Muscle layer of duodenum (tissue), 2 donors: ENCODE measurements at regions not wholly inside any gene's neighbourhood (a gene's known extent, or its start where the extent isn't known, plus 50 kb on each side); places are given as distances from the start of the nearest gene placed in this dataset.
"Not testable (repeated sequence)": the region's sequence is repeated elsewhere in the genome, so short reads cannot be mapped to it uniquely, and the experiment has no call there.

Source experiments
- H3K27ac ChIP-seq: one replicate; pipeline ENCODE4 v1.7.0; 2013; ENCODE audit warnings: mild to moderate bottlenecking, low read length
- H3K27me3 ChIP-seq: one replicate; pipeline ENCODE4 v1.7.0; 2013; ENCODE audit warnings: low read depth, mild to moderate bottlenecking, control low read depth, low read length
- H3K36me3 ChIP-seq, 2 donors: one replicate each; pipeline ENCODE4 v1.7.0; 2013; ENCODE audit warnings: low read length in 2 of 2, control low read depth in 1 of 2, mild to moderate bottlenecking in 1 of 2; ENCODE audit not compliant: insufficient read depth in 2 of 2, control insufficient read depth in 1 of 2
- H3K4me1 ChIP-seq, 2 donors: one replicate each; pipeline ENCODE4 v1.7.0; 2013; ENCODE audit warnings: low read length in 2 of 2, mild to moderate bottlenecking in 2 of 2, control low read depth in 1 of 2, moderate library complexity in 1 of 2; ENCODE audit not compliant: insufficient read depth in 2 of 2, control insufficient read depth in 1 of 2
- H3K4me3 ChIP-seq, 2 donors: one replicate each; pipeline ENCODE4 v1.7.0; 2013; ENCODE audit warnings: low read length in 2 of 2, low read depth in 1 of 2, mild to moderate bottlenecking in 1 of 2
- H3K9me3 ChIP-seq, 2 donors: one replicate each; pipeline ENCODE4 v1.7.0; 2013; ENCODE audit warnings: low read length in 2 of 2, control low read depth in 1 of 2, mild to moderate bottlenecking in 1 of 2; ENCODE audit not compliant: control insufficient read depth in 1 of 2
- donor health status: healthy.

GRCh38 chr18:40274618-40275196 is 1680.3 kb upstream of the PIK3C3 start:
- Histone ChIP-seq H3K27ac (no peak overlapping the region), H3K9me3 (no peaks in the 10 kb centered on the region), H3K4me1 (peaks cover 0 to 3% of the 10 kb centered on the region in 2 donors), H3K36me3 (no peaks in the 10 kb centered on the region), H3K27me3 (no peaks in the 10 kb centered on the region), H3K4me3 (no peak overlapping the region)

GRCh38 chr18:40272630-40273231 is 1682.3 kb upstream of the PIK3C3 start:
- Histone ChIP-seq H3K4me1 (peaks cover 0 to 3% of the 10 kb centered on the region in 2 donors), H3K27me3 (no peaks in the 10 kb centered on the region), H3K4me3 (no peak overlapping the region), H3K36me3 (no peaks in the 10 kb centered on the region), H3K27ac (no peak overlapping the region), H3K9me3 (no peaks in the 10 kb centered on the region)

DNA sequence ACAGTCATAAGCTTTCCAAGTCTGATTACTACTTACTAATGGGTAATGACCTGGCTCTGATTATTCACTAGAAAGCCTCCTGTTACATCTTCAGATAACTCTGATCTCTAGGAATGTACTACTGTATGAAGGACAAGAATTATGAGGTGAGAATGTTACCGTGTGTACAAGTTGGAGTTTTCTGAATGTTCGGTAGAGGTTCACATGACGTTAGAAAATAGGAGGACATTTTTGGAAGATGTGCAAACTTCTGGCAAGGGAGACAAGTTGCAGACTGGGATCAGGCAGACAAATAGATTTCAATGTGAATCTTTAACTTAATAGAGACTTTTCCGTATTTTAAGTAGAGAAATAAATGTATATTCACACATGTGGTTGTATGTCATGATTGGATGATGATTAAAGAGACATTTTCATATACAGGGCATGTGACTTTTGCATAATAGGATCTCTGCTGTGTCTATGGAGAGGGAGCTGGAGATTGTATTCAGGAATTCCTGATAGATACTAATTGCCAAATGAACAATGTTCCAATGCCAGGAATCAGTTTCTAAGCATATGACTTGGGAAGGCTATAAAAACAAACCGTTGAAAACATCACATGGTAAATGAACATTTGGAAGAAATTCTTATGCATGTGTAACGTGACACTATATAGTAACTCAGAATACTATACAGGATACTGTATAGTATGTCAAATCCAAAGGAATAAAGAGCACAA is 1695.8 kb upstream of the PIK3C3 start:
- H3K27ac ChIP-seq: no peak overlapping the region
- no peaks in the 10 kb centered on the region for H3K36me3 ChIP-seq
- no peaks in the 10 kb centered on the region for H3K9me3 ChIP-seq
- H3K4me3 ChIP-seq: no peak overlapping the region
- H3K27me3 ChIP-seq: no peaks in the 10 kb centered on the region
- H3K4me1 ChIP-seq: peaks cover 0 to 13% of the 10 kb centered on the region in 2 donors

DNA sequence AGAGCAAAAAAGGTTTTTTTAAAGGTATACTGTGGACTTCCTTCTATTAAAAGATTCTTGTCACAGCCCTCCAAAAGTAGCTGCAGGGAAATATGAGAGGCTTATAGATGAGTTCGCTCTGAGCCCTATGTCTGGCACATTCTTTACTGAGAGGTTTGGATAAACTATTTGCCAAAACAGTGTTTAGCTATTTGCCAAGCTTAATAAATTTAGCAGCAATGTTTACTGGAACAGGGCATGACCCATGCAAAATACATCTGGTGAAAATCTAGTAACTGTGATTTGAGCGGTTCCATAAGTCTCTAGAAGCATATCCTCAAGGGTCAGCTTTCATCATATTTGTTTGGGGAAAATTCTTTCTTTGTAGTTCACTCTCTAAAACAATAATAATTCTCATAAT is 1696.7 kb upstream of the PIK3C3 start:
- no peak overlapping the region for H3K4me3 ChIP-seq
- peaks cover 0 to 13% of the 10 kb centered on the region in 2 donors for H3K4me1 ChIP-seq
- no peaks in the 10 kb centered on the region for H3K27me3 ChIP-seq
- H3K36me3 ChIP-seq: no peaks in the 10 kb centered on the region
- H3K27ac ChIP-seq: no peak overlapping the region
- no peaks in the 10 kb centered on the region for H3K9me3 ChIP-seq

- Histone ChIP-seq H3K27me3 (no peaks in the 10 kb centered on the region), H3K4me1 (peaks cover 0 to 5% of the 10 kb centered on the region in 2 donors), H3K27ac (no peak overlapping the region), H3K36me3 (no peaks in the 10 kb centered on the region), H3K4me3 (no peak overlapping the region), H3K9me3 (no peaks in the 10 kb centered on the region)
Observed at GRCh38 chr18:40250236-40250635, 1704.8 kb upstream of the PIK3C3 start.

- H3K4me3 ChIP-seq: no peak overlapping the region
- H3K4me1 ChIP-seq: peaks cover 0 to 5% of the 10 kb centered on the region in 2 donors
- no peaks in the 10 kb centered on the region for H3K9me3 ChIP-seq
- H3K27me3 ChIP-seq: no peaks in the 10 kb centered on the region
- H3K27ac ChIP-seq: no peak overlapping the region
- H3K36me3 ChIP-seq: no peaks in the 10 kb centered on the region
Observed at GRCh38 chr18:40249390-40250080, 1705.5 kb upstream of the PIK3C3 start.

DNA sequence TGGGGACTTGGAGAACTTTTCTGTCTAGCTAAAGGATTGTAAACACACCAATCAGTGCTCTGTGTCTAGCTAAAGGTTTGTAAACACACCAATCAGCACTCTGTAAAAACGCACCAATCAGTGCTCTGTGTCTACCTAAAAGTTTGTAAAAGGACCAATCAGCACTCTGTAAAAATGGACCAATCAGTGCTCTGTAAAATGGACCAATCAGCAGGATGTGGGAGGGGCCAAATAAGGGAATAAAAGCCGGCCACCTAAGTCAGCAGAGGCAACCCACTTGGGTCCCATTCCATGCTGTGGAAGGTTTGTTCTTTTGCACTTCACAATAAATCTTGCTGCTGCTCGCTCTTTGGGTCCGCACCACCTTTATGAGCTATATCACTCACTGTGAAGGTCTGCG is 1709.4 kb upstream of the PIK3C3 start:
- H3K27me3 ChIP-seq, H3K4me3 ChIP-seq, H3K36me3 ChIP-seq, H3K9me3 ChIP-seq, H3K4me1 ChIP-seq, H3K27ac ChIP-seq: not testable (repeated sequence)

DNA sequence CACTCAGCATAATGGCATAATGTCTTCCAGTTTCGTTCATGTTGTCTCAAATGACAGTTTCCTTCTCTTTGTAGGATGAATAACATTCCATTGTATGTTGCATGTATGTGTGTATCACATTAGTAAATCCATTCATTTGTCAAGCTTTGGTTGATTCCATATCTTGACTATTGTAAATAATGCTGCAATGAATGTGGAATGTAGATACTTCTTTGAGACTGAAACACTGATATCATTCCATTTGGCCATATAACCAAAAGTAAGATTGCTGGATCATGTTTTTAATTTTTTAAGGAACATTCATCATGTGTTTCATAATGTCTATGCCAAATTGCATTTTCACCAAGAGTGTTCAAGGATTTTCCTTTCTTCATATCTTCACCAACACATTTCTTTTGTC is 1711.4 kb upstream of the PIK3C3 start:
- no peak overlapping the region for H3K27ac ChIP-seq

DNA sequence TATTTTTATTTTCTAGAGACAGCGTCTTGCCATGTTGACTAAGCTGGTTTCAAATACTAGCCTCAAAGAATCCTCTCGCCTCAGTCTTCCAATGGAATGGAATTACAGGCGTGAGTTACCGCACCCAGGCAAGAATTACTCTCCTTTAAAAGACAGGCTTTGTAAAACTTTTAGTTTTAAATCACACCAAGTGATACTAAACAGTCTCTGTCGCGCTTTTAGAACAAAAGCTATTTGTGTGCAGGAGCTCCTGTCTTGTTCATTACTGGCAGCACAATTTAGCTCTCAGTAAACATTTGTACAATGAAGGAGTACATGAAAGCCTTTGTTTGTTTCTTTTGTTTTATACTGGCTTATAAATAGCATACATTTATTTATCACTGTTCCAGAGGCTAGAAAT is 1719.2 kb upstream of the PIK3C3 start:
- no peak overlapping the region for H3K27ac ChIP-seq
- no peaks in the 10 kb centered on the region for H3K27me3 ChIP-seq
- no peaks in the 10 kb centered on the region for H3K9me3 ChIP-seq
- H3K36me3 ChIP-seq: no peaks in the 10 kb centered on the region
- no peaks in the 10 kb centered on the region for H3K4me1 ChIP-seq
- H3K4me3 ChIP-seq: no peak overlapping the region

More for the DNA sequence above, 1711.4 kb upstream of the PIK3C3 start:
- no peaks in the 10 kb centered on the region for H3K9me3 ChIP-seq
- H3K4me3 ChIP-seq: no peak overlapping the region
- no peaks in the 10 kb centered on the region for H3K36me3 ChIP-seq
- H3K4me1 ChIP-seq: no peaks in the 10 kb centered on the region
- no peaks in the 10 kb centered on the region for H3K27me3 ChIP-seq

DNA sequence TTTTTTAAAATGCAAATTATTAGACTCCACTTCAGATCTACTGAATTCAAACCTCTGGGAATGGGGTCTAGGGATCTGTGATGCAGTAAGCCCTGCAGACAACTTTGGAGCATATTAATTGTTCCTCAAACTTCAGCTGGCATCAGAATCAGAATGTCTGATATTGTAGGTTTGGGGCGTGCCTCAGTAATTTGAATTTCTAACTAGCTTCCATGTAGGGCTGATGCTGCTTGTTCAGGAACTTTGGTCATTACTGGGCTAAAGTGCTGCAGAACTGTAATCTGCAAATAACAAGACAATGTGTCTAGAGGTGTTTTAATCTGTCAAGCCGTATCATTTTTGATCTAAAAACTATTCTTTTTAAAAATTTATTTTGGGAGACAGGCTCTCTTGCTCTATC is 1719.7 kb upstream of the PIK3C3 start:
- H3K4me1 ChIP-seq: no peaks in the 10 kb centered on the region
- H3K4me3 ChIP-seq: no peak overlapping the region
- H3K36me3 ChIP-seq: no peaks in the 10 kb centered on the region

GRCh38 chr18:40233931-40234616 is 1721.0 kb upstream of the PIK3C3 start:
- H3K4me1 ChIP-seq: no peaks in the 10 kb centered on the region
- no peaks in the 10 kb centered on the region for H3K9me3 ChIP-seq
- no peaks in the 10 kb centered on the region for H3K27me3 ChIP-seq

More for the DNA sequence above, 1719.7 kb upstream of the PIK3C3 start:
- Histone ChIP-seq H3K27me3 (no peaks in the 10 kb centered on the region), H3K27ac (no peak overlapping the region), H3K9me3 (no peaks in the 10 kb centered on the region)

More at GRCh38 chr18:40233931-40234616, 1721.0 kb upstream of the PIK3C3 start:
- H3K27ac ChIP-seq: no peak overlapping the region
- H3K4me3 ChIP-seq: no peak overlapping the region
- no peaks in the 10 kb centered on the region for H3K36me3 ChIP-seq
